ENCODE measurements at regions not wholly inside any gene's neighbourhood (a gene's known extent, or its start where the extent isn't known, plus 50 kb on each side); places are given as distances from the start of the nearest gene placed in this dataset.

- no peak for DNase-seq (ENCODE audit: low read depth in 4 of 4, low spot score in 3 of 4)
These were observed 1041.8 kb downstream of the PLA2G4A start for GRCh38 chr1:187870552-187870951.

- no peak for DNase-seq (ENCODE audit: low read depth in 4 of 4, low spot score in 3 of 4)
These were observed 1042.6 kb downstream of the PLA2G4A start for GRCh38 chr1:187871177-187871845.

DNA sequence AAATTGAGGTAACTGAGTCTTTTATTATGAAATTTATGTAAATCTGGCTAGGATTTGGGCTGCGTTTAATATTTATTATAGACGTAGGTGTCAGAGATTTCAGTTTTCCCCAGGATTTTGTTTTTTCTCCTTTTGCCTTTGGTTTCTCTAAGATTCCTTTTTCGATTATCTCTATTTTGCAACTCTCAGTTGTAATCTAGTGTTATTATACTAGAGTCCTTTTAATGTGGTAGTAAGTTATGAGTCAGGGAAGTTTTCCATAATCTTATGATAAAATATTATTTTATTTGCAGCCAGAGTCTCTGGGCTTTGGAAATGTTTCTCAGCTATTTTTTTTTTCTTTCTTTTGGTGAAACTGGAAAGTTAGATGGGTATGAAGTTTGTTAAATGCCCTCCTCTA, 1043.8 kb downstream of the PLA2G4A start:
- no peak for DNase-seq (ENCODE audit: low read depth in 4 of 4, low spot score in 3 of 4)

- no peak for DNase-seq (ENCODE audit: low read depth in 4 of 4, low spot score in 3 of 4)
These were observed 1044.4 kb downstream of the PLA2G4A start for GRCh38 chr1:187873126-187873525.

DNA sequence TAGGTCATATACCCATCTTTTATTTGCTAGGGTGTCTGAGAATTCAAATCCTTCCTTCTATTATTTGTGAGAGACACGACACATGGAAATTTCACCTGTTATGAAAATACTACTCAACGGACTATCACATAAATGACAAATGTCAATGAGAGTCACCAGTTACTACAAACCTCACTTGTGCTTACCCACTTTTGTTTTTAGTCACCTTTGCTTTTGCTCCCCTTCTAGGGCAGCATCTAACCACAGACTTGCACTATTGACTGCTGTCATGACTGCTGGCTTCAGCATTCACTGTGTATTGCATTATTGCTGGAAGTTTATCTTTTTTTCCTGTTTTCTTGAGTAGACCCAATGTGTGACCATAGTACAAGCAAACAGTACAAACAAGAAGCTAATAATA, 1048.0 kb downstream of the PLA2G4A start:
- DNase-seq (ENCODE audit: low read depth in 4 of 4, low spot score in 3 of 4), result no peak

DNA sequence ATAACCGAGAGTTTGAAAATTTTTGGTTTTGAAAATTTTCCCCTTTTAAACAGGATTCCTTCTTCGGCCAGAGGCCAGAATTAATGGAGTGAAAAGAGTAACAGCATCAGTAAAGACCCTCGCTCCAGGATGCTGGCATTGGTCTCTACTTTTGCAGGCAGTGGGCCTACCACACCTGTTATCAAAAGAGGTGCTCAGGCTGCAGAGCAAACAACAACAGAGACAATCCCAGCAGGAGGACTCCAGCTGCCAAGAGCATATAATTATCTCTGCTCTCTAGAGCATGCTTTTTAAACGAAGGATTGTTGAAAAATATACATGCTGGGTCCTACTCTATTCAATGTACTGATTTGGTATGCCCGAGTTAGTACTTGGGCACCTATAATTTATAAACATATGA, 1048.5 kb downstream of the PLA2G4A start:
- DNase-seq (ENCODE audit: low read depth in 4 of 4, low spot score in 3 of 4), result no peak

- no peak for DNase-seq (ENCODE audit: low read depth in 4 of 4, low spot score in 3 of 4)
These were observed 1050.1 kb downstream of the PLA2G4A start for GRCh38 chr1:187878883-187879282.

DNA sequence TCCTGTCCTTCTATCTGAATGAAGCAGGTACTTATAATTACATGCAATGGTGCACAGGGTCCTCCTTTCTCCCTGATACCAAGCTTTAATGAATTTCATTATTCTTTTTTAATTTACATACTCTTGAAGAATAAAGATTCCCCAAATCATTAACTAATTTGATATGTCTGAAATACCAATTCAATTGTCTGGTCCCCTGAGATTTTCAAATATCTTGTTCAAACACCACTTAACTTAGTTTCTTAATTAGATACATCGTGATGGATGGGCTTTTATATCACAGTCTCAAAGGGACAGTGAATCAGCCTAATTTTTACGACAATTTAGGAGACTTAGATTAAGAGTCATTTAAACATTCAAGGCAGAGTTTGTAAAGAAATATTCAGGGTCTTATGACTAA, 1054.6 kb downstream of the PLA2G4A start:
- DNase-seq (ENCODE audit: low read depth in 4 of 4, low spot score in 3 of 4), result no peak

DNA sequence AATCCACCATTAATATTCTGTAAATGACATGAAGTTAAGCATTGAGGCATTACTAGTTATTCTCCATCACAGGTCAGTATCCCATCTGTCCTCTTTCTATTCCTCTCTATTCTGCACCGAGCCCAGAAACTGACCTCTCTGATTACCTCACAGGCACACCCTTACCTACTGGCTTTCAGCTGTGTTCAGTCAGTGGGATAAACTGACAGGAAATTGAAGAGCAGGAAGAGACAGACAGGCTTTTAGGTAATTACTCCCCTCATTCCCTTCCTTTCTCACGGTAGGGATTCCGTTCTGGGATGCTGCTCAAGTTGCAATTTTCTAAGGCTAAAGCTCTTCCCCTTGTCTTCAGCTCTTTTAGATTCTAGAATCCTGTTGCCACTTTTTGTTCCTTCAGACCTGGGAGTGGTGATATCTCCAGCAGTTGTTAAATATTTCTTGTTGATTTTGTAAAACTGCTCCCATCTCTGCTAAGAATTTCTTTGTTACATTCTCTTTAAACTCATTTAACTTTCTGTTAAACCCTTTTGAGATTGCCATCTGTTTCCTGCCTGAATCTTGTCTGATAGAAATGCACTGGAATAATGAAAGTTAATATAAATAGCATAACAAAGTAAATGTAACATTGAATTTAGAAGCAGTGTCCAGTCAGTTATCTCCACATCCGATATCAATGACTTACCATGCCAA, 1063.4 kb downstream of the PLA2G4A start:
- DNase-seq (ENCODE audit: low read depth in 4 of 4, low spot score in 3 of 4), result no peak

DNA sequence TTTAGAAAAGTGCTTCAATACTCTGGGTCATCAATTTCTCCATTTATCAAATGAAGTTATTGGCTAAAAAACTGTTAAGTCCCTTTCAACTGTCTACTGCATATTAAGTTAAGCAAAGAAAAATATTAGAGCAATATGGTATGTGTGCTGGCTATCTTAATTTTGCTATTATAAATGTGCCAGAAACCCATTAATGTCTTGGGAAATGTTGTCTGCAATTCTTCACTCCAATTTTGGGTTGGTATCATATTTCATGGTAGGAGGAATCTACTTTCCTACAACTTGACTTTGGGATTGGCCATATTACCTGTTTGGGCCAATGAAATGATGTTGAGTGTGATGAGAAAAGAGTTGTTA, 1063.9 kb downstream of the PLA2G4A start:
- no peak for DNase-seq (ENCODE audit: low read depth in 4 of 4, low spot score in 3 of 4)

GRCh38 chr1:187893471-187893870, 1064.7 kb downstream of the PLA2G4A start:
- DNase-seq (ENCODE audit: low read depth in 4 of 4, low spot score in 3 of 4), result no peak

DNA sequence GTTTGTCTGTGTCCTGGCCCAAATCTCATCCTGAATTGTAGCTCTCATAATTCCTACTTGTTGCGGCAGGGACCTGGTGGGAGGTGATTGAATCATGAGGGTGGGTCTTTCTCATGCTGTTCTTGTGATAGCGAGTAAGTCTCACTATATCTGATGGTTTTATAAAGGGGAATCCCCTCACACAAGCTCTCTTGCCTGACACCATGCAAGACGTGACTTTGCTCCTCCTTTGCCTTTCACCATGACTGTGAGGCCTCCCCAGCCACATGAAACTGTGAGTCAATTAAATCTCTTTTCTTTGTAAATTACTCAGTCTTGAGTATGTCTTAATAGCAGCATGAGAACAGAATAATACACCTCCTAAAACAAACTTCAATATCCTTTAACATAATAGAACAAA, 1065.6 kb downstream of the PLA2G4A start:
- DNase-seq (ENCODE audit: low read depth in 4 of 4, low spot score in 3 of 4), result no peak

- no peak for DNase-seq (ENCODE audit: low read depth in 4 of 4, low spot score in 3 of 4)
These were observed 1074.5 kb downstream of the PLA2G4A start for GRCh38 chr1:187903223-187903622.

GRCh38 chr1:187909382-187909781, 1080.6 kb downstream of the PLA2G4A start:
- no peak for DNase-seq (ENCODE audit: low read depth in 4 of 4, low spot score in 3 of 4)

DNA sequence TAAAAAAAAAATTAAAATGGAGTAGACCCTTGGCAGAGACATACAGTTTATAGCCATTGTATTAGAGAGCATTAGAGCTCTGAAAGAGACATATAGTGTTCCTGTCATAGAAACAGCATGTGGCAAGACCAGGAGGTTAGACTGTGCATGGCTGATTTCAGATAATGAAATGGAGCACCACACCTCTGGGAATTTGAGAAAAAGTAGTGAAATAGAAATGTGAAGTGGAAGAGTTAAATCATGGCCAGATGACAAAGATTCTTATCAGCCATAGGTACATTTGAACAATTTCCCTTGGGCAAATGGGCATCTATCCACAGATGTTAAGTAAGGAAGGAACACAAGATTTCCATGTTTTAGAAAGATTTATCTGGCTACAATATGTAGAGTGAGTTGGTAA, 1083.1 kb downstream of the PLA2G4A start:
- DNase-seq (ENCODE audit: low read depth in 4 of 4, low spot score in 3 of 4), result no peak

- no peak for DNase-seq (ENCODE audit: low read depth in 4 of 4, low spot score in 3 of 4)
These were observed 1092.2 kb downstream of the PLA2G4A start for GRCh38 chr1:187920976-187921375.

- no peak for DNase-seq (ENCODE audit: low read depth in 4 of 4, low spot score in 3 of 4)
These were observed 1092.7 kb downstream of the PLA2G4A start for GRCh38 chr1:187921426-187921825.

DNA sequence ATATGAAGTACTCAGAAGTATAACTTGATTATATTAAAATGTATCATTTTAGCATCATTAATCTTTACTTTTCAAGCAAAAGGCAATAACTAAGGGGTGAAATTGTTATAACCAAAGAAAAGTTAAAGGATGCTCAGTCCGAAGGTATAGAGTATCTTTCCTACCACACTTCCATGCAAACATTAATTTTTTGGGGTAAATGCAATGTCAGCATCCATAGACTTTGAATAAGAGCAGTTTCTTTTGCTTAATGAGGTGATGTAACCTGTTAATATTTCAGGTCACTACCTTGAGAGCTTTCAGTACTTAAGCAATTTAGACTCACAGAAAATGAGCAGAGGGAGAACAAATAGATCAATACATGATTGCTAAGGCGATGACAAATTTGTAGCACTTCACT, 1093.5 kb downstream of the PLA2G4A start:
- no peak for DNase-seq (ENCODE audit: low read depth in 4 of 4, low spot score in 3 of 4)

- no peak for DNase-seq (ENCODE audit: low read depth in 4 of 4, low spot score in 3 of 4)
These were observed 1095.5 kb downstream of the PLA2G4A start for GRCh38 chr1:187924252-187924651.

GRCh38 chr1:187928288-187928687, 1099.5 kb downstream of the PLA2G4A start:
- peak in 2 of 4 donors; percentile 0 to 10 for DNase-seq (ENCODE audit: low read depth in 4 of 4, low spot score in 3 of 4)

- DNase-seq (ENCODE audit: low read depth in 4 of 4, low spot score in 3 of 4), result no peak
These were observed 1099.9 kb downstream of the PLA2G4A start for GRCh38 chr1:187928696-187929095.

GRCh38 chr1:187931776-187932175, 1103.0 kb downstream of the PLA2G4A start:
- DNase-seq (ENCODE audit: low read depth in 4 of 4, low spot score in 3 of 4), result peak in 2 of 4 donors; percentile 10 to 12

Measured in right renal pelvis (tissue), 4 donors.